IMR-90 (cell line): ENCODE measurements at regions not wholly inside any gene's neighbourhood (a gene's known extent, or its start where the extent isn't known, plus 50 kb on each side); places are given as distances from the start of the nearest gene placed in this dataset.

Source experiments
- ATAC-seq: fragments of 200-7000 bp; cut with Tn5 transposase; 2 replicates; pipeline ENCODE4 v1.9.1; 2020; ENCODE audit warnings: low read depth, mild to moderate bottlenecking, moderate library complexity
- BruUV-seq: library from RNA; stranded (reverse); fragments of 400-500 nt; replicated peaks from 2 replicates; lab custom pipeline; 2021; lab: Mats Ljungman, UMichigan
- CTCF ChIA-PET: fragments of 300-600 bp; formaldehyde crosslinking; extraction: SDS; loops from one replicate; lab custom pipeline; 2021; ENCODE audit warnings: antibody characterized with exemption; lab: Yijun Ruan, JAX
- POLR2A ChIA-PET: fragments of 300-600 bp; sonication (Branson Sonifier 250); formaldehyde crosslinking; loops from one replicate; lab custom pipeline; 2022; ENCODE audit warnings: antibody characterized with exemption; ENCODE audit not compliant: unreplicated experiment; lab: Charles Lee
- DNase-seq: peaks from one replicate; pipeline ENCODE4 v3.0.0; 2013
- H2AFZ ChIP-seq: replicated peaks from 2 replicates; pipeline ENCODE3; 2013; ENCODE audit warnings: low read length, mild to moderate bottlenecking; ENCODE audit not compliant: poor library complexity
- H2AK5ac ChIP-seq: 2 replicates; pipeline ENCODE4 v1.6.1; 2013; ENCODE audit warnings: low read depth, low read length, inconsistent platforms
- H2AK9ac ChIP-seq: replicated peaks from 2 replicates; pipeline ENCODE3; 2013; ENCODE audit warnings: mild to moderate bottlenecking, low read depth, low read length, moderate library complexity; ENCODE audit not compliant: poor library complexity
- H2BK120ac ChIP-seq: 2 replicates; pipeline ENCODE4 v1.6.1; 2013; ENCODE audit warnings: low read depth, low read length, inconsistent platforms
- H2BK15ac ChIP-seq: 3 replicates; pipeline ENCODE4 v1.6.1; 2013; ENCODE audit warnings: low read depth, low read length, inconsistent platforms
- H2BK20ac ChIP-seq: 2 replicates; pipeline ENCODE4 v1.6.1; 2013; ENCODE audit warnings: low read depth, mild to moderate bottlenecking, inconsistent platforms, low read length, moderate library complexity
- H2BK5ac ChIP-seq: 2 replicates; pipeline ENCODE4 v1.6.1; 2013; ENCODE audit warnings: mild to moderate bottlenecking, low read depth, low read length, inconsistent platforms; ENCODE audit not compliant: poor library complexity, severe bottlenecking
- H3K14ac ChIP-seq: replicated peaks from 2 replicates; pipeline ENCODE4 v1.6.1; 2013; ENCODE audit warnings: low read depth, low read length, inconsistent platforms
- H3K18ac ChIP-seq: 2 replicates; pipeline ENCODE4 v1.6.1; 2013; ENCODE audit warnings: low read depth, low read length, control low read depth
- H3K23ac ChIP-seq: 2 replicates; pipeline ENCODE4 v1.6.1; 2013; ENCODE audit warnings: low read depth, low read length, inconsistent platforms
- H3K27ac ChIP-seq: 2 replicates; pipeline ENCODE4 v1.5.1; 2013; ENCODE audit warnings: mild to moderate bottlenecking, control low read depth, low read length; ENCODE audit not compliant: insufficient read depth
- H3K27me3 ChIP-seq: 2 replicates; pipeline ENCODE4 v1.6.1; 2013; ENCODE audit warnings: low read length; ENCODE audit not compliant: control insufficient read depth, insufficient read depth
- H3K36me3 ChIP-seq: 2 replicates; pipeline ENCODE4 v1.6.1; 2013; ENCODE audit warnings: low read length, mixed read lengths; ENCODE audit not compliant: control insufficient read depth, insufficient read depth
- H3K4ac ChIP-seq: 2 replicates; pipeline ENCODE4 v1.6.1; 2013; ENCODE audit warnings: low read depth, low read length, inconsistent platforms
- H3K4me1 ChIP-seq: 2 replicates; pipeline ENCODE4 v1.6.1; 2013; ENCODE audit warnings: low read length, mixed read lengths; ENCODE audit not compliant: control insufficient read depth, insufficient read depth
- H3K4me2 ChIP-seq: 2 replicates; pipeline ENCODE4 v1.6.1; 2013; ENCODE audit warnings: low read depth, mild to moderate bottlenecking, control low read depth, low read length, moderate library complexity
- H3K4me3 ChIP-seq: 2 replicates; pipeline ENCODE4 v1.5.1; 2013; ENCODE audit warnings: low read depth, mild to moderate bottlenecking, control low read depth, low read length, moderate library complexity; ENCODE audit not compliant: insufficient read depth
- H3K56ac ChIP-seq: 2 replicates; pipeline ENCODE4 v1.6.1; 2013; ENCODE audit warnings: low read length, inconsistent platforms; ENCODE audit not compliant: insufficient read depth; ENCODE audit errors: extremely low read depth
- H3K79me1 ChIP-seq, 2 experiments: 2 replicates each; pipeline ENCODE4 v1.6.1; 2013; ENCODE audit warnings: low read length in 2 of 2, inconsistent platforms in 1 of 2, low read depth in 1 of 2
- H3K9ac ChIP-seq: 2 replicates; pipeline ENCODE4 v1.6.1; 2013; ENCODE audit warnings: low read depth, low read length, control low read depth
- H3K9me1 ChIP-seq: 2 replicates; pipeline ENCODE4 v1.6.1; 2013; ENCODE audit warnings: low read length, inconsistent platforms; ENCODE audit not compliant: insufficient read depth
- H3K9me3 ChIP-seq: 2 replicates; pipeline ENCODE4 v1.6.1; 2013; ENCODE audit warnings: low read length; ENCODE audit not compliant: control insufficient read depth, insufficient read depth
- H4K20me1 ChIP-seq: 2 replicates; pipeline ENCODE4 v1.6.1; 2013; ENCODE audit warnings: low read length, inconsistent platforms; ENCODE audit not compliant: insufficient read depth
- H4K5ac ChIP-seq: 2 replicates; pipeline ENCODE4 v1.6.1; 2013; ENCODE audit warnings: mild to moderate bottlenecking, low read depth, low read length, control low read depth
- H4K8ac ChIP-seq, 2 experiments: 2 replicates each; pipeline ENCODE4 v1.6.1; 2013; ENCODE audit warnings: low read depth in 2 of 2, low read length in 2 of 2, control low read depth in 1 of 2, inconsistent platforms in 1 of 2
- H4K91ac ChIP-seq: 2 replicates; pipeline ENCODE4 v1.6.1; 2013; ENCODE audit warnings: low read depth, low read length, inconsistent platforms; ENCODE audit not compliant: insufficient read depth
- CEBPB ChIP-seq: IDR thresholded peaks from 2 replicates; pipeline ENCODE4 v1.6.1; 2012; ENCODE audit warnings: low read depth, low read length, improper control_type of control experiment
- CHD1 ChIP-seq: IDR thresholded peaks from 2 replicates; pipeline ENCODE4 v1.6.1; 2012; ENCODE audit warnings: low read depth, low read length, improper control_type of control experiment
- FOS ChIP-seq: fragments of 150-350 bp; IDR thresholded peaks from 2 replicates; pipeline ENCODE4 v1.6.1; 2016; ENCODE audit warnings: low read depth, low read length
- MAFK ChIP-seq: IDR thresholded peaks from 2 replicates; pipeline ENCODE4 v1.6.1; 2012; ENCODE audit warnings: low read depth, low read length, improper control_type of control experiment
- MAZ ChIP-seq: IDR thresholded peaks from 2 replicates; pipeline ENCODE4 v1.6.1; 2012; ENCODE audit warnings: low read depth, mild to moderate bottlenecking, low read length, improper control_type of control experiment, moderate library complexity, borderline replicate concordance
- MXI1 ChIP-seq: IDR thresholded peaks from 2 replicates; pipeline ENCODE4 v1.6.1; 2012; ENCODE audit warnings: low read depth, mild to moderate bottlenecking, low read length, moderate library complexity, borderline replicate concordance
- NFE2L2 ChIP-seq: fragments of 150-350 bp; IDR thresholded peaks from 2 replicates; pipeline ENCODE4 v1.6.1; 2016; ENCODE audit warnings: low read depth, mild to moderate bottlenecking, low read length
- RAD21 ChIP-seq: IDR thresholded peaks from 2 replicates; pipeline ENCODE4 v1.6.1; 2012; ENCODE audit warnings: low read length, improper control_type of control experiment
- RCOR1 ChIP-seq: IDR thresholded peaks from 2 replicates; pipeline ENCODE4 v1.6.1; 2012; ENCODE audit warnings: mild to moderate bottlenecking, low read length, improper control_type of control experiment; ENCODE audit not compliant: insufficient replicate concordance
- RFX5 ChIP-seq: IDR thresholded peaks from 2 replicates; pipeline ENCODE4 v1.8.0; 2012; ENCODE audit warnings: low read depth, mild to moderate bottlenecking, low read length, moderate library complexity
- SMC3 ChIP-seq: fragments of 150-350 bp; IDR thresholded peaks from 2 replicates; pipeline ENCODE4 v1.6.1; 2016; ENCODE audit warnings: low read depth, mild to moderate bottlenecking, antibody characterized with exemption, low read length, moderate library complexity
- WGBS, 2 experiments: methylation state at CpG; one replicate each; pipeline versions ENCODE4 v1.1.5 to v1.1.7; 2013; ENCODE audit warnings: missing lambda C conversion rate in 2 of 2; ENCODE audit not compliant: insufficient read length in 1 of 2; ENCODE audit errors: extremely low coverage in 2 of 2; 5-methylcytosine and 5-hydroxymethylcytosine counted together
- dilution Hi-C: fragments of 300-500 bp; cut with HindIII; formaldehyde crosslinking; loops from one replicate; pipeline ENCODE4 v1.14.3; 2018; ENCODE audit warnings: low sequenced_read_pairs; ENCODE audit not compliant: unreplicated experiment
- in situ Hi-C: fragments of 300-500 bp; cut with MboI; formaldehyde crosslinking; loops from 3 replicates; pipeline ENCODE4 v1.14.3; 2019; ENCODE audit warnings: low sequenced_read_pairs, inconsistent platforms, mixed read lengths
- intact Hi-C: fragments of 100-400 bp; cut with micrococcal nuclease; formaldehyde crosslinking; loops from 2 replicates; pipeline ENCODE4 v1.10.0; 2022
- TF ChIP-seq, protein P1 (sequence below): fragments of 150-350 bp; IDR thresholded peaks from 2 replicates; pipeline ENCODE4 v1.6.1; 2017; ENCODE audit warnings: mild to moderate bottlenecking, antibody characterized with exemption, low read length, low read depth
- TF ChIP-seq, protein P2 (sequence below): conservative IDR thresholded peaks from 2 replicates; pipeline ENCODE4 v1.5.1; 2012; ENCODE audit warnings: mild to moderate bottlenecking, low read depth, low read length, improper control_type of control experiment

GRCh38 chr1:62993844-62994243 lies 209.9 kb downstream of the ATG4C start:
- H3K18ac ChIP-seq, result no peak overlapping the region
- H2BK15ac ChIP-seq, result no peak overlapping the region
- no CpG with 5 or more reads among the region's 5 CpGs for WGBS, 2 experiments
- no peaks in the 10 kb centered on the region; the same call in 1 of the 2 replicates for H3K9me1 ChIP-seq
- H3K4me2 ChIP-seq, result no peak overlapping the region
- intact Hi-C loops, result no loop called here
- H2BK5ac ChIP-seq, result no peak overlapping the region
- no peak overlapping the region for H2AFZ ChIP-seq
- no peaks in the 10 kb centered on the region for H3K36me3 ChIP-seq
- DNase-seq (no peak), ATAC-seq (no peak)
- TF ChIP-seq MAFK, result no peak
- no peak for TF ChIP-seq CEBPB
- TF ChIP-seq RCOR1, result no peak
- TF ChIP-seq MAZ, result no peak
- no peak for TF ChIP-seq CHD1
- TF ChIP-seq FOS, result no peak
- no peak for TF ChIP-seq SMC3
- no peak for TF ChIP-seq NFE2L2
- TF ChIP-seq, protein P1, sequence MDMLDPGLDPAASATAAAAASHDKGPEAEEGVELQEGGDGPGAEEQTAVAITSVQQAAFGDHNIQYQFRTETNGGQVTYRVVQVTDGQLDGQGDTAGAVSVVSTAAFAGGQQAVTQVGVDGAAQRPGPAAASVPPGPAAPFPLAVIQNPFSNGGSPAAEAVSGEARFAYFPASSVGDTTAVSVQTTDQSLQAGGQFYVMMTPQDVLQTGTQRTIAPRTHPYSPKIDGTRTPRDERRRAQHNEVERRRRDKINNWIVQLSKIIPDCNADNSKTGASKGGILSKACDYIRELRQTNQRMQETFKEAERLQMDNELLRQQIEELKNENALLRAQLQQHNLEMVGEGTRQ, result no peak
- TF ChIP-seq RAD21, result no peak
- no peak for TF ChIP-seq MXI1
- TF ChIP-seq RFX5, result no peak
- TF ChIP-seq, protein P2, sequence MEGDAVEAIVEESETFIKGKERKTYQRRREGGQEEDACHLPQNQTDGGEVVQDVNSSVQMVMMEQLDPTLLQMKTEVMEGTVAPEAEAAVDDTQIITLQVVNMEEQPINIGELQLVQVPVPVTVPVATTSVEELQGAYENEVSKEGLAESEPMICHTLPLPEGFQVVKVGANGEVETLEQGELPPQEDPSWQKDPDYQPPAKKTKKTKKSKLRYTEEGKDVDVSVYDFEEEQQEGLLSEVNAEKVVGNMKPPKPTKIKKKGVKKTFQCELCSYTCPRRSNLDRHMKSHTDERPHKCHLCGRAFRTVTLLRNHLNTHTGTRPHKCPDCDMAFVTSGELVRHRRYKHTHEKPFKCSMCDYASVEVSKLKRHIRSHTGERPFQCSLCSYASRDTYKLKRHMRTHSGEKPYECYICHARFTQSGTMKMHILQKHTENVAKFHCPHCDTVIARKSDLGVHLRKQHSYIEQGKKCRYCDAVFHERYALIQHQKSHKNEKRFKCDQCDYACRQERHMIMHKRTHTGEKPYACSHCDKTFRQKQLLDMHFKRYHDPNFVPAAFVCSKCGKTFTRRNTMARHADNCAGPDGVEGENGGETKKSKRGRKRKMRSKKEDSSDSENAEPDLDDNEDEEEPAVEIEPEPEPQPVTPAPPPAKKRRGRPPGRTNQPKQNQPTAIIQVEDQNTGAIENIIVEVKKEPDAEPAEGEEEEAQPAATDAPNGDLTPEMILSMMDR, result no peak
- H3K14ac ChIP-seq, result no peak overlapping the region
- H4K20me1 ChIP-seq, result no peaks in the 10 kb centered on the region
- no peaks in the 10 kb centered on the region for H3K4me1 ChIP-seq
- dilution Hi-C loops, result no loop called here
- H3K27me3 ChIP-seq, result peaks cover 2% of the 10 kb centered on the region
- no peak overlapping the region for H3K9ac ChIP-seq
- CTCF ChIA-PET, result no interaction called here
- no peaks in the 10 kb centered on the region for H3K9me3 ChIP-seq
- no peak overlapping the region for H4K8ac ChIP-seq
- no peak overlapping the region for H2BK20ac ChIP-seq
- H4K91ac ChIP-seq, result no peak overlapping the region
- H3K56ac ChIP-seq, result no peak overlapping the region
- H2AK5ac ChIP-seq, result no peak overlapping the region
- POLR2A ChIA-PET, result no interaction called here
- H3K4me3 ChIP-seq, result no peak overlapping the region
- no peak overlapping the region for H3K23ac ChIP-seq
- H3K4ac ChIP-seq, result no peak overlapping the region
- H2AK9ac ChIP-seq, result no peak overlapping the region
- no peak overlapping the region for H2BK120ac ChIP-seq
- in situ Hi-C loops, result no loop called here
- H3K27ac ChIP-seq, result no peak overlapping the region
- no TSS peak for BruUV-seq
- no peak overlapping the region for H4K5ac ChIP-seq
- no peaks in the 10 kb centered on the region for H3K79me1 ChIP-seq
